HL-60/S4 treated with phorbol 12-myristate 13-acetate at 8.2 ng/mL for 4 days and 3 days (cell line): ENCODE measurements at regions not wholly inside any gene's neighbourhood (a gene's known extent, or its start where the extent isn't known, plus 50 kb on each side); places are given as distances from the start of the nearest gene placed in this dataset.
"Not testable (repeated sequence)": the region's sequence is repeated elsewhere in the genome, so short reads cannot be mapped to it uniquely, and the experiment has no call there.

ENCODE experiments used
- in situ Hi-C: fragments of 300-500 bp; cut with MboI; formaldehyde crosslinking; loops from 2 replicates; pipeline ENCODE4 v1.15.0; 2022; ENCODE audit warnings: low sequenced_read_pairs

DNA sequence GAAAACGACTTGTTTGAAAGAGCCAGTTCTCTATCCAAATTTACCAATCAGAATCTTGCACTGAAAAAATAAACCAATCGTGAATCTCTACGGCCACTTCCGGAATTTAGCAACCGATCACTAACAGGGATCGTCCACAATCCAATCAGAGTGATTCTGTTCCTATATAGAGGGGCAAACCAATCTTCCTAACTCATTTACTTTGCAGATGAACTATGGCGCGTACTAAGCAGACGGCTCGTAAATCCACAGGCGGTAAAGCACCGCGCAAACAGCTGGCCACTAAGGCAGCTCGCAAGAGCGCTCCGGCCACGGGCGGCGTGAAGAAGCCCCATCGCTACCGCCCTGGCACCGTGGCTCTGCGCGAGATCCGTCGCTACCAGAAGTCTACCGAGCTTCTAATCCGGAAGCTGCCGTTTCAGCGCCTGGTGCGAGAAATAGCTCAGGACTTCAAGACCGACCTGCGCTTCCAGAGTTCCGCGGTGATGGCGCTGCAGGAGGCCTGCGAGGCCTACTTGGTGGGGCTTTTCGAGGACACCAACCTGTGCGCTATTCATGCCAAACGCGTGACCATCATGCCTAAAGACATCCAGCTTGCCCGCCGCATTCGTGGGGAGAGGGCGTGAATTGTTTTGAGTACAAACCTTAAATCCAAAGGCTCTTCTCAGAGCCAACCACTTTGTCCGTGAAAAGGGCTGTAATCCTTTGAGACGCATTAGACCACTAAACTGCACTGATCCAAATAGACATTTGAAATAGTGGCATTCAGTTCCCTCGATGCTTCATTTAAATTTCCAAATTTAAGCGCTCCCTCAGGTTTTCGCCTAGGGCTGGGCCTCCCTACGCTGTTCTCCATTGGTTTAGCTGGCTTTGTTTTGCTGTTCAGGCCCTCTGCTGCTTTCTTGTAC lies 138.0 kb downstream of the HFE start:
- in situ Hi-C loops = no loop called here

- in situ Hi-C loops = no loop called here
Observed at GRCh38 chr6:26225848-26226578, 138.8 kb downstream of the HFE start.

DNA sequence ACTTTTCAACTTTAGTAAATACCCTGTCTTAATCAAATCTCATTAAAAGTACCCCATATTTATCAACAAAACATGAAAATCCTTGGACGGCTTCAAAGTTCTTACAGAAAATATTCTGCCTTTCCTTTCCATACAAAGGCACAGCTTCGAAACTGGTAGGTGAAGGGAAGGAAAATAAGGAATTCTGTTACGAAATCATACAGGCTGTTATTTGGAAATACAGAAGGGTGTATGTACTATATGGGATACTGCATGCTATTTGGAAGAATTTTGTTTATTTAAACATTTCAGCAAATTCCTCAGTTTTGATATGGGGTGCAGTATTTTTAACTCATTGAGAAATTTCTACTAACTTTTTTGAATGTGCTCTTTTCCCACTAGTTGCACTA lies 138.4 kb upstream of the BTN3A2 start:
- in situ Hi-C loops = no loop called here

DNA sequence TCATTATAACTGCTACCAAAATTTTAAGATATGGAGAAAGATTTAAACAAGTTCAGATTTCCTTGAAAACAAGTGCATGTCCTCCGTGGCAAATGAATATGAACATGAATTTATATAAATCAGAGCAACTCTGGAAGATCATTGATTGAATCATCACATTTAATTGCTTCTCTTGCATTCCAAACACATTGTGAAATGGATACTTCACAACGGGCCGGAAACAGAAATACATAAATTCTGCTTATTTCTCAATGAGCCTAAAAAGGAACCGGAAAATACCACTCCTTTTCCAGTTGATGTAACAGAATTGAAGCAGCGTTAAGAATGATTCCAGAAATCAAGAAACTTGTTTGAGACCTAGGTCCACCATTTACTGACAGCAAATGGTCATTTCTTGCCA lies 134.6 kb upstream of the BTN3A2 start:
- in situ Hi-C loops = no loop called here

DNA sequence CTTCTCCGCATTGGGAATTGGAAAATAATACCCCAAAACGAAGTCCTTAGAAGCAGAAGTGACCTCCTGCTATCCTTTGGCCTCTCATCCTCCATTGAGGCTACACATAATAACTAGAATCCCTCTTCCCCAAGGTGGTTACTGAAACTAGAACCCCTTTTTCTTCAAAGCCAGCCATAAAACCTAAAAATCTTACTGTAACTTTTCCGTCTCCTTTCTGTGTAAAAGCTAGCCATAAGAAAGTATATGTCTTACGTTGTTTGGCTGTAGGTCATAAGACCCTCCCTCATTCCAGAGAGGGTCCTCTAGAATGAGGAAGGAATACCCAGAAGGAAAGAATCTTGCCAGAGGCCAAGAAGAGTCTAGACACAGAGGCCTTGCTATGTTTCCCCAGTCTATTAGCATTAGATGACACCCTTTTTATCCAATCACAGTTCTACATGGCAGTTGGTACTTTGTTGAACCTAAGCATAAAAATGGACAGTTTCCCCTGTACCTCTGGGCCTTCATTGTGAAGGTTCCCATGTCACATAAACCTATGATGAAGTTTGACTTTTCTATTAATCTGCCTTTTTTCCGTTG lies 133.9 kb upstream of the BTN3A2 start:
- in situ Hi-C loops = no loop called here

- in situ Hi-C loops = no loop called here
Observed at GRCh38 chr6:26232306-26232939, 132.6 kb upstream of the BTN3A2 start.

GRCh38 chr6:26232940-26233648 lies 131.9 kb upstream of the BTN3A2 start:
- in situ Hi-C loops = no loop called here

DNA sequence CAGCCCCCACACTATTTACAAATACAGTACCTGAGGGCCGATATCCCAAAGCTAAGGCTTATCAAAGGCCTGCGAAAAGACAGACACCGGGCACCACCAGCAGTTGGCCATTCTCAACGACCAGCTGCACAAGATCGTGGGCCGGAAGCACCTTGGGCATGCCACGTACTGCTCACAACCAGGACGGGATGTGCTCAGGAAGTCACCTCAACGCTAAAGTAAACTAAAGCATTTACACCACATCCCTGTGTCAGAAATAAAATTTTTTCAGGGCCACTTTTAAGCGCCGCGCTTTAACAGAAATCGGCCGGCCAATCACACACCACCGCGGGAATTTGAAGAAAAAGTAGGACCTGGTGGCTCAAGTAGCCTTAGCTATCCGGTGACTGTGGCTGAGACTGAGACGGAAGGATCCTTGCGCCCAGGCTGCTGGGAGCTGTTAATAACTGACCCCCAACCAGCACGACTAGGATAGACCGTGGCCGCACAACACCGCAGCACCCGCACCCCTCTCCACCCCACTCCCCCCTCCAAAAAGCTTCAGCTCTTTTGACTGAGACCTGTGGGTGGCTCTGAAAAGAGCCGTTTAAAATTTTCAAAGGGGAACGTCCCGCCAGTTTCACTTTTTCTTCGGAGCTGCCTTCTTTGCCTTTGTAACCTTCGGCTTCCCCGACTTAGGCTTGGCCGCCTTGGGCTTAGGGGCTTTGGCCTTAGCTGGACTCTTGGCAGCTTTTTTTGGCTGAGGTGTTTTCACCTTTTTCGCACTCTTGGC lies 131.2 kb upstream of the BTN3A2 start:
- in situ Hi-C loops = no loop called here

- in situ Hi-C loops = no loop called here
Observed at GRCh38 chr6:26234421-26235301, 130.3 kb upstream of the BTN3A2 start.

GRCh38 chr6:26235302-26235670 lies 129.7 kb upstream of the BTN3A2 start:
- in situ Hi-C loops = no loop called here

GRCh38 chr6:26239415-26239814 lies 125.6 kb upstream of the BTN3A2 start:
- in situ Hi-C loops = not testable (repeated sequence)

DNA sequence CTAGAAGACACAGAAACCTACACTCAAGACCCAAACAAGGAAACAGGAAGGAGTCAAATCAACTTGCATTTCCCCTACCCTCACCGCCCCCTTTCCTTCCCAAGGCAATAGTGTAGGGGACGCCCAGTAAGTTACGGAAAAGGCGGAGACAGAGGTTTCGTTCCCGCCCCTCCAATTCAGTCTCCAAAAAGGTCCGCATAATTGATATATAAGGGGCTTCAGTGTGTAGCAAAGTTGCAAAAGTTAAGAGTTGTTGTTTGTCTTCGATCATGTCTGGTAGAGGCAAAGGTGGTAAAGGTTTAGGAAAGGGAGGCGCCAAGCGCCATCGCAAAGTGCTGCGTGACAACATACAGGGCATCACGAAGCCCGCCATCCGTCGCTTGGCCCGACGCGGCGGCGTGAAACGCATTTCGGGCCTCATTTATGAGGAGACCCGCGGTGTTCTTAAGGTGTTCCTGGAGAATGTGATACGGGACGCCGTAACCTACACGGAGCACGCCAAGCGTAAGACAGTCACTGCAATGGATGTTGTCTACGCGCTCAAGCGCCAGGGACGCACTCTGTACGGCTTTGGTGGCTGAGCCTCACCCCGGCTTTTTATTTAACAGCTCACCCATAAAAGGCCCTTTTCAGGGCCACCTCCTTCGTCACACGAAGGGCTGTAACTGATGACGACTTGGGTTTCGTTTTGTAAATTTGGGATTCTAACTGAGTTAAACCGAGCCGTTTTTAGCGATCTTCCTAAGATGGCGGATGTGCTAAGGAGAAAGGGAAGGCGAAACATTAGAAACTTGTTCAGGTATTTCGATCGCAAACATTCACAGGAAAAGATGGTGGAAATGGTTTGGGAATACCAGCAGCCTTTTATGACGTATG lies 124.6 kb upstream of the BTN3A2 start:
- in situ Hi-C loops = no loop called here

DNA sequence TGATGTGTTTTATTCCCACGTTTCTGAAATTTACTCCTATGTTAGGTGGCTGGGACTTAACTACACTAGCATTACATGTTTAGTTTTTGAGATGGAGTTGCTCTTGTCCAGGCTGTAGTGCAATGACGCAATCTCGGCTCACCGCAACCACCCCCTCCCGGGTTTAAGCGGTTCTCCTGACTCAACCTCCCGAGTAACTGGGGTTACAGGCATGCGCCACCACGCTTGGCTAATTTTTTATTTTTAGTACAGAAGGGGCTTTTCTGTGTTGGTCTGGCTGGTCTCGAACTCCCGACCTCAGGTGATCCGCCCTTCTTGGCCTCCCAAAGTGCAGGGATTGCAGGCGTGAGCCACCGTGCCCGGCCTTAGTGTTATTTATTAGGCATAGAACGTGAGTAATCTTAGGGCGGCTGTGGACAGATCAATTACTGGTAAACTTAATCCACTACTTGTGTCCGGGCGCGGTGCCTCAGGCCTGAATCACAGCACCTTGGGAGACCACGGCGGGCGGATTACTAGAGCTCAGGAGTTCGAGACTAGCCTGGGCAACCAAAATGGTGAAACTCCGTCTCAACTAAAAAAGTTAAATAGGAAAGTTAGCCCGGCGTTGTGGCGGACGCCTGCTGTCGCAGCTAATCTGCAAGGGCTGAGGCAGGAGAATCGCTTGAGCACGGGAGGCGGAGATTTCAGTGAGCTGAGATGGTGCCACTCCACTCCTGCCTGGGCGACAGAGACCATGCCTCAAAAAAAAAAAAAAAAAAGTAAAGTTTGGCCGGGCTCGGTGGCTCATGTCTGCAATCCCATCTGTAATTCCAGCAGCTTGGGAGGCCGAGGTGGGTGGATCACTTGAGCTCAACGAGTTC lies 123.7 kb upstream of the BTN3A2 start:
- in situ Hi-C loops = no loop called here

DNA sequence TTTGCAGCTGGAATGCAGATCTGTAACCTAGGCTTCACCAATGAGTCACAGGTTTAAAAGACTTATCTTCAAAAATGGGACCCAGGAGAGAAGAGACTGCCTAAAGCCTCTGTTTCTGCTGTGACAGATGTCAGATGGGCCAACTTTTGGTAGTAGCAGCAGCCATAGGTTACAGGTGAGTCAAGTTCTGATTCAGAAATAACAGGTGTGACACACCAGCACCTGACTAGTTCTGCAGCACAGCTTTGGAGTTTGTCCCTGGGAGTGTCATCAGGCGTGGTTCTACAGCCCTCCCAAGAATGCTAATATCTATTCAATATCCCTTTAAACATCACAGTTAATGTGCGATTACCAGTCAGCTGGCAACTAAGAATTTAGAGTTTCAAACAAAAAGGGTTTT lies 121.9 kb upstream of the BTN3A2 start:
- in situ Hi-C loops = no loop called here

DNA sequence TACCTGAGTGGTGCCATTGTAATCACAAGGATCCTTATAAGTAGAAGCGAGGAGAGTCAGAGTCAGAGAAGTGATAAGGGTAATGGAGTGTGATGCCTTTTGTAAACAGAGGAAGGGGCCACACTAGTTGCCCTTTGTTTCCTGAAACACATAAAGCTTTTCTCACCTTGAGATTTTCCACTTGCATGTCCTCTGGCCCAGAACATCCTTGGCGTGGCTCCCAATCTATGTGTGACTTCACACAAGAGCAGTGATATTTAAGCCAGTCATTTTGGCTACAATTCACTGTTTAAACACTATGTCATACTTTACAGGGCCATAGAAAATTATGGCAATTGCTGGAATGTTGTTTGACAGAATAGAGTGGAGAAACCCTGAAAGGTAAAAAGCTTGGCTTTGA lies 121.2 kb upstream of the BTN3A2 start:
- in situ Hi-C loops = no loop called here

DNA sequence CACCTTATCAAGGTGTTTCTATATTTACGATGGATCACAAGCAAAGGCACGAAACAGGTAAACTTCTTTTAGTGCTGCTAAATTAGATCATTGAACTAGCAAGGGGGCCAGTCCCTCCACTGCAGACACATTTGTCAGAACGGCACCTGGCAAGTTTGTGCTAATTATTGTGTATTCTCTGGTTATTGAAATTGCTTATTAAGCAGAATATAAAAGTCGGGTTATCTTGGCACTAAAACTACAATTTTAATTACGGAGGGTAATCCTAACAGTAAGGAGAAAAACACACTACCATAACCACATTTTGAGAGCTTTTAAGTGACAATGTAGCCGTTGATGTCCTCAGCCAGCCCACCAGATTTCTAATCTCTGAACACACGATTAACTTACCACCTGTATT lies 118.9 kb upstream of the BTN3A2 start:
- in situ Hi-C loops = no loop called here

DNA sequence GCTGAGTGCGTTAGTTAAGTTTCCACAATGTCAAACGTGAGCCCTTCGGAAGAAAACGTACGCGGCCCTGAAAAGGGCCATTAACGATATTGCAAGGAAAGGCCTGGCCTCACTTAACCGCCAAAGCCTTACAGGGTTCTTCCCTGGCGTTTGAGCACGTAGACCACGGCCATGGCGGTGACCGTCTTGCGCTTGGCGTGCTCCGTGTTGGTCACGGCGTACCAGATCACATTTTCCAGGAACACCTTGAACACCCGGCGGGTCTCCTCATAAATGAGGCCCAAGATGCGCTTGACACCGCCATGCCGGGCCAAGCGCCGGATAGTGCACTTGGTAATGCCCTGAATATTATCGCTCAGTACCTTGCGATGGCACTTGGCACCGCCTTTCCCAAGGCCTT lies 118.4 kb upstream of the BTN3A2 start:
- in situ Hi-C loops = no loop called here

- in situ Hi-C loops = no loop called here
Observed at GRCh38 chr6:26249707-26249956, 115.4 kb upstream of the BTN3A2 start.
